Upper lobe of left lung (tissue), 6 donors: ENCODE measurements at regions not wholly inside any gene's neighbourhood (a gene's known extent, or its start where the extent isn't known, plus 50 kb on each side); places are given as distances from the start of the nearest gene placed in this dataset.

Experiments
- ATAC-seq, 2 donors: fragments of 200-7000 bp; cut with Tn5 transposase; one replicate each; pipeline ENCODE4 v1.9.1; 2022; ENCODE audit warnings: mild to moderate bottlenecking in 2 of 2, moderate library complexity in 2 of 2; ENCODE audit not compliant: low FRiP score in 2 of 2
- DNase-seq, 2 donors: peaks; one replicate each; pipeline ENCODE4 v3.0.0-alpha.2; 2019 to 2020
- H3K27ac ChIP-seq, 4 donors: fragments of 200-600 bp; sonication (generic); one replicate each; pipeline ENCODE4 v1.5.1; 2016 to 2019
- H3K27me3 ChIP-seq, 4 donors: fragments of 200-600 bp; sonication (generic); one replicate each; pipeline ENCODE4 v1.5.1; 2017 to 2019
- H3K36me3 ChIP-seq, 4 donors: fragments of 200-600 bp; sonication (generic); one replicate each; pipeline ENCODE4 v1.5.1; 2016 to 2019
- H3K4me1 ChIP-seq, 4 donors: fragments of 200-600 bp; sonication (generic); one replicate each; pipeline ENCODE4 v1.5.1; 2018 to 2019
- H3K4me3 ChIP-seq, 4 donors: fragments of 200-600 bp; sonication (generic); one replicate each; pipeline ENCODE4 v1.5.1; 2017 to 2019; ENCODE audit warnings: mild to moderate bottlenecking in 2 of 4, moderate library complexity in 1 of 4
- H3K9me3 ChIP-seq, 4 donors: fragments of 200-600 bp; sonication (generic); one replicate each; pipeline ENCODE4 v1.5.1; 2018 to 2019
- EP300 ChIP-seq, 4 donors: sonication (generic); formaldehyde crosslinking; IDR thresholded peaks; one replicate each; pipeline ENCODE4 v1.5.1; 2017; ENCODE audit warnings: antibody characterized with exemption in 4 of 4, control low read depth in 2 of 4
- POLR2A ChIP-seq, 4 donors: fragments of 450-650 bp; IDR thresholded peaks; one replicate each; pipeline ENCODE4 v1.5.1; 2016 to 2017; ENCODE audit warnings: antibody characterized with exemption in 4 of 4, mild to moderate bottlenecking in 2 of 4
- POLR2AphosphoS5 ChIP-seq, 2 donors: sonication (generic); formaldehyde crosslinking; IDR thresholded peaks; one replicate each; pipeline ENCODE4 v1.5.1; 2017; ENCODE audit warnings: antibody characterized with exemption in 2 of 2
- WGBS, 2 donors: methylation state at CpG; one replicate each; pipeline ENCODE4 v1.1.5; 2017 to 2018; 5-methylcytosine and 5-hydroxymethylcytosine counted together
- TF ChIP-seq, protein P1 (sequence below), 6 experiments: fragments of 450-650 bp in 4 of 6; fragments of 200-600 bp in 2 of 6; sonication (generic) in 2 of 6; IDR thresholded peaks; one replicate each; pipeline ENCODE4 v1.5.1; 2016 to 2019; ENCODE audit warnings: antibody characterized with exemption in 6 of 6
- donor health status: DM: no; HTN: no; CAD: no; lungs with moderate emphysema.
- donor health status: DM: no; HTN: yes; CAD: no; lungs with severe emphysema.

DNA sequence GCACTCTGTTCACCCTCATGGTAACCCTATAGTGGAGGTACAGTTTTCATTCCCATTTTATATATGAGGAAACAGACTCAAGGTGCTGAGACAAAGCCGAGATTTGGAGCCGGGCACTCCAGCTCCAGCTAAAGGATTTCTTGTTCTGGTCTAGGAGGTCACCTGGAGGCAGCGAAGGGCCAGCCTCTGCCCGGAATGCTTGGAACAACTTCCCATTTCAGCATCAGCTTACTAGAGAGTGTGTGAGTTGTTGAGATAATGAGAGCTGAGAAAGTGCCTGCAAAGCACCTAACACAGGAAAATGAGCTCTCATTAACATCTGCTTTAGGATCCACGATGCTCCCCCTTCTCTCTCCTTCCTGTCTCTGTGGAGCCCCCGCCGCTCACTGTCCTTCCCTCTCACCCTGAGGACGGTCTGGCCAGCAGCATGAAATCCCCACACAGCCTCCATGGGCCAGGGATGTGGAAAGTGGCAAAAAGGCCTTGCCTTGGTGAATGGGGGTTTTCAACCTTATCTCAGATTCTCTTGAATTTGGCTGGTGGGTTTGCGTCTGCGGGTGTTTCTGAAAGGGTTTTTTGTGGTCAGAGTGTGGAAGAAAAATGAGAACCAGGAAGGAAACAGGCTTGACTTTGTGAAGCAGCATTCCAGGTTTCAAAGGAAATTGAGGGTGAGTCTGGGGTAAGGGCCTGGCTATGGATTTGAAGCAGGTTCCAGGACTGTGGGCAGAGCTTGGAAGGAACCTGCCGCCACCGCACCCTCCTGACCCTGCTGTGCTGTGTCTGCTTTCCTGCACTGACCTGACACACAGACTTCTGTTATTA, 178.7 kb downstream of the FOXL1 start:
- H3K4me1 ChIP-seq, result no peaks in the 10 kb centered on the region
- H3K9me3 ChIP-seq, result no peaks in the 10 kb centered on the region
- no peak for ATAC-seq
- H3K36me3 ChIP-seq, result no peaks in the 10 kb centered on the region
- peaks cover 0 to 7% (median 2%) of the 10 kb centered on the region in 4 donors for H3K27me3 ChIP-seq
- TF ChIP-seq POLR2AphosphoS5 (IDR thresholded peaks at IDR 0.05), result no peak
- TF ChIP-seq POLR2A (IDR thresholded peaks at IDR 0.05), result no peak
- TF ChIP-seq EP300 (IDR thresholded peaks at IDR 0.05), result no peak
- TF ChIP-seq, protein P1, sequence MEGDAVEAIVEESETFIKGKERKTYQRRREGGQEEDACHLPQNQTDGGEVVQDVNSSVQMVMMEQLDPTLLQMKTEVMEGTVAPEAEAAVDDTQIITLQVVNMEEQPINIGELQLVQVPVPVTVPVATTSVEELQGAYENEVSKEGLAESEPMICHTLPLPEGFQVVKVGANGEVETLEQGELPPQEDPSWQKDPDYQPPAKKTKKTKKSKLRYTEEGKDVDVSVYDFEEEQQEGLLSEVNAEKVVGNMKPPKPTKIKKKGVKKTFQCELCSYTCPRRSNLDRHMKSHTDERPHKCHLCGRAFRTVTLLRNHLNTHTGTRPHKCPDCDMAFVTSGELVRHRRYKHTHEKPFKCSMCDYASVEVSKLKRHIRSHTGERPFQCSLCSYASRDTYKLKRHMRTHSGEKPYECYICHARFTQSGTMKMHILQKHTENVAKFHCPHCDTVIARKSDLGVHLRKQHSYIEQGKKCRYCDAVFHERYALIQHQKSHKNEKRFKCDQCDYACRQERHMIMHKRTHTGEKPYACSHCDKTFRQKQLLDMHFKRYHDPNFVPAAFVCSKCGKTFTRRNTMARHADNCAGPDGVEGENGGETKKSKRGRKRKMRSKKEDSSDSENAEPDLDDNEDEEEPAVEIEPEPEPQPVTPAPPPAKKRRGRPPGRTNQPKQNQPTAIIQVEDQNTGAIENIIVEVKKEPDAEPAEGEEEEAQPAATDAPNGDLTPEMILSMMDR (IDR thresholded peaks at IDR 0.05), result no peak
- 42 to 49% methylated on average over 11 to 12 of the region's 12 CpGs for WGBS, 2 donors
- no peak overlapping the region for H3K27ac ChIP-seq
- DNase-seq, result no peak
- H3K4me3 ChIP-seq, result no peak overlapping the region

DNA sequence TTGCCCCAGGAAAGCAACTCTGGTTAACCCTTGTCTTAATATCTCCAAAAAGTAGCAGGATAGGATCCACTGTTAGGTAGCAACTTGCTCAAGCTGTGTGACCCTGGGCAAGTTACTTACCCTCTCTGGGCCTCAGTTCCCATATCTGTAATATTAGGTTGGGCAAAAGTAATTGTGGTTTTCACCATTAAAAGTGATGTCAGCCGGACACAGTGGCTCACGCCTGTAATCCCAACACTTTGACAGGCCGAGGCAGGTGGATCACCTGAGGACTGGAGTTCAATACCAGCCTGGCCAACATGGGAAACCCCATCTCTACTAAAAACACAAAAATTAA, 179.3 kb downstream of the FOXL1 start:
- DNase-seq (no peak), ATAC-seq (no peak)
- no peak overlapping the region for H3K27ac ChIP-seq
- H3K4me1 ChIP-seq, result no peaks in the 10 kb centered on the region
- H3K9me3 ChIP-seq, result no peaks in the 10 kb centered on the region
- TF ChIP-seq POLR2AphosphoS5 (IDR thresholded peaks at IDR 0.05), result no peak
- no peak for TF ChIP-seq EP300 (IDR thresholded peaks at IDR 0.05)
- TF ChIP-seq POLR2A (IDR thresholded peaks at IDR 0.05), result no peak
- TF ChIP-seq, protein P1 (IDR thresholded peaks at IDR 0.05), result no peak
- peaks cover 0 to 7% (median 2%) of the 10 kb centered on the region in 4 donors for H3K27me3 ChIP-seq
- H3K4me3 ChIP-seq, result no peak overlapping the region
- no peaks in the 10 kb centered on the region for H3K36me3 ChIP-seq
- 87 to 95% methylated on average over 3 of the region's 3 CpGs for WGBS, 2 donors

DNA sequence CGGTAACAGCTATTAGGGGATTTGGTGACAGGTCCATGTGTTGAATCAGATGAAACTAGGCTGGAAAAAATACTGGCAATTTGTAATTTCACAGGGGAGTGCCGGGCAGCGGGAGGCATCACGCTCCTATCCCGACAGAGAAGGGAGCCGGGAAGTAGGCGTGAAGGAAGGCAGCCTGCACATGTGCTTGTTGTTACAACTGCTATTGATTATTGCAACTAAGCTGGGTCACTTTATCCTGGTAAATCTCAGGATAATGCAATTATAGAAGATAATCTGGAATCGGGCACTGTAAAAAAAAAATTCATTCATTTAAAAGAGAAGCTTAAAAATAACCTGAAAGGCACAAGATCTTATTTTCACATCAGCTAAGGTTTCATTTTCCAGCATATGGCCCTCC, 180.6 kb downstream of the FOXL1 start:
- ATAC-seq, result no peak
- peaks cover 0 to 7% (median 2%) of the 10 kb centered on the region in 4 donors for H3K27me3 ChIP-seq
- 80 to 85% methylated on average over 8 of the region's 8 CpGs for WGBS, 2 donors

DNA sequence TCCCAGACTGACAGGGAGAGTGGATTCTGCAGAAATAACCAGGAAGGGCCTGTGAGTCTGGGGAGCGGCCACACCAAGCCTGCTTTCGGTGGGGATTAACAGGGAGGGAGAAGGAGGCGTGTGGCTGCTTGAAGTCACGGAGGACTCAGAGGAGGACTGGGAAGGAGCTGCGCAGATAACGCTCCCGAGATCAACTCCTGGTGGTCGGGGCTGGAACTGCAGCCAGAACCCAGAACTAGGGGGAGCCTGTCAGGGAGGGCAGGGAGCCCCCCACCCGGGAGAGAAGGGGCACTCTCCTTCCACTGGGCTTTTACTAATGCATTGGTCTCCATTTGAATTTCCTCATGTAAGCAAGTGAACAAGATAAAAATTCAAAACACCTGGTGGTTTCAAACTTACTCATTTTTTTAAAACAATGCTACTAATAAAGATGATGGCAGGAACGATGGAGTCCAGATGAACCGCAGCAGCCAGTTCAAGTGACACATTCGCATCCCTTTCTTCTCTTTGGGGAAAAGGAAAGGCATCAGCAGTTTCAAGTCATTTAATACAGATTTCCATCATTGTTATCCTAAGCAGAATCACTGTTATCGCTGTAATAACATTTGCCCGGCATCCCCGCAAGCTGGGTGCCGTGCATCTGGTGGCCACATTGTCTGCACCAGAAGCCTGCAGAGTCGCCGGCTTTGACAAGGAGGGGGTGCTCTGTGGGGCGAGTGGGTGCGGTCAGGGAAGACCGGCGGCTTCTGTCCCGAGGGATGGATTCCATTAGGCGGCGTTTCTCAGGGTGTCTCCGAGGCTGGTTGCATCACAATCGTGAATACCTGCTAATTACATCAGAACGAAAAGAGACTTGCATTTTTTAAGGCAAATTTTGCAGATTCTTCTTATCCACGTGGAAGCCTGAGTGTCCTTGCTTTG, 183.0 kb downstream of the FOXL1 start:
- 23 to 33% methylated on average over 29 of the region's 29 CpGs for WGBS, 2 donors
- Histone ChIP-seq H3K4me1 (no peaks in the 10 kb centered on the region), H3K9me3 (no peaks in the 10 kb centered on the region), H3K27ac (no peak overlapping the region), H3K4me3 (no peak overlapping the region), H3K36me3 (no peaks in the 10 kb centered on the region), H3K27me3 (peaks cover 0 to 7% (median 2%) of the 10 kb centered on the region in 4 donors)
- peak in 1 of 2 donors; percentile 70 for ATAC-seq
- TF ChIP-seq, protein P1 (IDR thresholded peaks at IDR 0.05), result peak; percentile 46 to 76 (median 64)
- TF ChIP-seq EP300 (IDR thresholded peaks at IDR 0.05), result no peak
- no peak for DNase-seq

More for the DNA sequence above, 180.6 kb downstream of the FOXL1 start:
- DNase-seq, result no peak
- H3K36me3 ChIP-seq, result no peaks in the 10 kb centered on the region
- no peak overlapping the region for H3K27ac ChIP-seq
- no peaks in the 10 kb centered on the region for H3K4me1 ChIP-seq
- no peak overlapping the region for H3K4me3 ChIP-seq
- TF ChIP-seq EP300 (IDR thresholded peaks at IDR 0.05) (no peak), POLR2A (IDR thresholded peaks at IDR 0.05) (no peak), POLR2AphosphoS5 (IDR thresholded peaks at IDR 0.05) (no peak)
- TF ChIP-seq, protein P1 (IDR thresholded peaks at IDR 0.05), result no peak
- H3K9me3 ChIP-seq, result no peaks in the 10 kb centered on the region
